GM20000 (cell line): ENCODE measurements at regions not wholly inside any gene's neighbourhood (a gene's known extent, or its start where the extent isn't known, plus 50 kb on each side); places are given as distances from the start of the nearest gene placed in this dataset.

ENCODE experiments used
- DNase-seq: peaks from one replicate; pipeline ENCODE4 v3.0.0; 2012; ENCODE audit warnings: low spot score
- TF ChIP-seq, protein P1 (sequence below): IDR thresholded peaks from 2 replicates; pipeline ENCODE4 v1.5.1; 2012; ENCODE audit warnings: mild to moderate bottlenecking, control low read depth; ENCODE audit errors: extremely low read depth, missing control alignments

DNA sequence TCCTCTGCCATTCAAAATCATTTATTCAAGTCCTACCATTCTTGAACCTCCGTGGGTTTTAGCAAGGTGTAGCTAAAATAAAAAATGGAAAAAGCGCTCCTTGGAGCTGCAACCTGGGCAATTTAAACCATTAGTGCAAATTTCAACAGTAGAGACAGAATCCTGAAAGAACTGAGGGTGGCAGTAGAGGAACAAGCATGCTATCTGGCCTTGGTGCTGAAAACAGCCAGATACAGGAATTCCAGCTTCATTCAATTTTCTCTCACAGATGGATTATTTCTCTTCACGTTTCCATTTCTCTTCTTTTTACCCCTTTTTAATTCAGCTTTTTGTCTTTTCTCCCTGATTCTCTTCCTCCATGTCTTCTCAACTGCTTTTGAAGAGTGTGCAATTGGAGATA, 77.7 kb downstream of the OTUD1 start:
- DNase-seq = no peak

DNA sequence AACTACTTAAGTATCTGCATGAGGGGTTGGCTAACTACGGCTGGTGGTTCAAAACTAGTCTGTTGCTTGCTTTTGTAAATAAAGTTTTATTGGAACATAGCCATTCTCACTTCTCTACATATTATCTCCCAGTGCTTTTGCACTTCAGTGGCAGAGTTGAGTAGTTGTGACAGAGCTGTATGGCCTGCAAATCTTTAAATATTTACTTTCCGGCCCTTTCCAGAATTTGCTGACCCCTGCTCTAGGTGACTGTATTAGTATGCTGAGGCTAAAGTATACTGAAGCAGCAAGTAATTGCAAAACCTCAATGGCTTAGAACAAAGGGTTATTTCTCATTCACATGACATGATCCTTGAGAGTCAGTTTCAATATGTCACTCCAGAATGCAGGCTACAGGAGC, 78.3 kb downstream of the OTUD1 start:
- DNase-seq = no peak
- TF ChIP-seq, protein P1, sequence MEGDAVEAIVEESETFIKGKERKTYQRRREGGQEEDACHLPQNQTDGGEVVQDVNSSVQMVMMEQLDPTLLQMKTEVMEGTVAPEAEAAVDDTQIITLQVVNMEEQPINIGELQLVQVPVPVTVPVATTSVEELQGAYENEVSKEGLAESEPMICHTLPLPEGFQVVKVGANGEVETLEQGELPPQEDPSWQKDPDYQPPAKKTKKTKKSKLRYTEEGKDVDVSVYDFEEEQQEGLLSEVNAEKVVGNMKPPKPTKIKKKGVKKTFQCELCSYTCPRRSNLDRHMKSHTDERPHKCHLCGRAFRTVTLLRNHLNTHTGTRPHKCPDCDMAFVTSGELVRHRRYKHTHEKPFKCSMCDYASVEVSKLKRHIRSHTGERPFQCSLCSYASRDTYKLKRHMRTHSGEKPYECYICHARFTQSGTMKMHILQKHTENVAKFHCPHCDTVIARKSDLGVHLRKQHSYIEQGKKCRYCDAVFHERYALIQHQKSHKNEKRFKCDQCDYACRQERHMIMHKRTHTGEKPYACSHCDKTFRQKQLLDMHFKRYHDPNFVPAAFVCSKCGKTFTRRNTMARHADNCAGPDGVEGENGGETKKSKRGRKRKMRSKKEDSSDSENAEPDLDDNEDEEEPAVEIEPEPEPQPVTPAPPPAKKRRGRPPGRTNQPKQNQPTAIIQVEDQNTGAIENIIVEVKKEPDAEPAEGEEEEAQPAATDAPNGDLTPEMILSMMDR = no peak

More for the DNA sequence above, 77.7 kb downstream of the OTUD1 start:
- TF ChIP-seq, protein P1 = no peak

DNA sequence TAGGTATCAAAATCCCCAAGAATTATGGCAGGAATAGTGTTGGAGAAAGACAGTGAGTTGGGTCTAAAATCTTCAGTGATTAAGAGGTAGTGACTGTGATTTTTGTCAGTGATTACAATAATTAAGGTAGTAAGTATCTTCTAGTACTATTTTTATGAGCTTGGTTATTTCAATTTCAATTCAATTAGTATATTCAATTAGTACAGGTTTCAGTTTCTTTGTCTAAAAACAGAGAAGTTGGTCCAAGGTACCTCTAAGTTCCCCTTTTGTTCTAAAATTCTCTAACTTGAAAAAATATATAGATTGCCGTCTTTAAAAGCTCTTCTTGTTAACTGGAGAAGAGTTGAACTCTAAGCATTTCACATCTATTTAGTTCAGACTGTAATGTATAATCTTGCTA, 82.9 kb downstream of the OTUD1 start:
- TF ChIP-seq, protein P1 = no peak
- no peak for DNase-seq

DNA sequence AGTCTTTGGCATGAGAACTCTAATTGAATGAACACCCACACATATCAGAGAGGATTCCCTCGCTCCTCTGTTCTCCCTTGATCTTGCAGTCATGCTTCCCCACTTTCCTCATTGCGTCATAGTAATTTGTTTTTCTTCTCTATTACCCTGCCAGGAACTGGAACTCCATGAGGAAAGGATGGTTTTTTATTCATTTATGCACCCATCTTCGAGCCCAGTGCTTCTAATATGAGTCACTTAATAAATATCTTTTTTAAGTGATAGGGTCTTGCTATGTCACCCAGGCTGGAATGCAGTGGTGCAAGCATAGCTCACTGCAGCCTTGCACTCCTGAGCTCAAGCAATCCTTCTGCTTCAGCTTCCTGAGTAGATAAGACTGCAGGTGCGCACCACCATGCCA, 83.5 kb downstream of the OTUD1 start:
- no peak for DNase-seq
- TF ChIP-seq, protein P1 = no peak

DNA sequence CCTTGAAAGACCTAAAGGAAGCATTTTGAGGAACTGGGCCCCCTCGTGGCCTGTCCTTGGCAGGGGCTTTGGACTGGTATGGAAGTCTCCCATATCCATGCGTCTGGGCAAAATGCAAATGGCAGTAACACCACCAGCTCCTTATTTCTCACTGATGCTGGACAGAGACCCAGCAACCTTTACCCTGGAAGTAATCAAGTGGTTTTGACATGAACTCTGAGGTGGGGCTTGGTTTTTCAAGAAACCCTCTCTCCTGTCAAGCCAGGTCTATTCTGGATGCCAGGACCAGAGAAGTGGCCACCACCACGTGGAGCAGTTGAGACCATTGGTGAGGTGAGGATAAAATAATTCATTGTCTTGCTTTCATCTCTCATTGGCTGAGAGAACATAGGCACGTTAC, 84.4 kb downstream of the OTUD1 start:
- DNase-seq = no peak
- TF ChIP-seq, protein P1 = no peak

DNA sequence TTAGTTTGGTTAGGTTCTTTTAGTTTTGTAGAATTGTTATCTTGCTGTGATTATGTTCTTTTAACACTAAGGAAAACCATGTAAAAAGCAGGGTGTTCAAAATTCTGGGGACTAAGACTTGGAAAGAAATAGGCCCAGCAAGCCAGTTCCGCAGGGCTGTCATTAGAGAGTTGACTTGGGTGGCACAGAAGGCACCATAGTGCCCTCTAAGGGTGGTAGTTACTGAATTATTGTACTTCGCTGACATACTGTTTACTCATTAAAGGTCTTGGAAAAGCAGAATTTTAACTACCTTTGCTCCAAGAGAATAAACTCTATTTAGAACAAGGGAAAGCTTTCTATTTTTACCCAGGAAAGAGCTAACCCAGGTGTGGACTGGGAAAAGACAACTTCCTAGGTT, 86.5 kb downstream of the OTUD1 start:
- TF ChIP-seq, protein P1 = no peak
- peak; percentile 8 for DNase-seq

DNA sequence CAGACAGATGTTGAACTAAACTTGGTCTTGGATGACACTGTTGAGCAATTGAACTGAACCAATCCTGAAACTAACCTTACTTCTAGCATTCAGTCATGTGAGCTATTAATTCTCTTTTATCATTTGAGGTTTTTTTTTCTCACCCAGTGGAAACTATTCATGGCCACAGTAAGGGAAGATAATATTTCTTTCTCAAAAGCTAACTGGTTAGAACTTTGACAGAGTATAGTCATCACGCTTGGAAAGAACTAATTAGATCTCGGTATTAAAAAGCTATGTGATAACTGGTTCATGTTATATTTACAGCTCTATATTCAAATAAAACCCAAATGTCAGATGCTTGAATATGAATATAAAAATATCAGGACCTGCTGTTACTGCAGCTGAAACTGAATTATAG, 89.5 kb downstream of the OTUD1 start:
- TF ChIP-seq, protein P1 = no peak
- DNase-seq = no peak
